ENCODE measurements at regions not wholly inside any gene's neighbourhood (a gene's known extent, or its start where the extent isn't known, plus 50 kb on each side); places are given as distances from the start of the nearest gene placed in this dataset.

DNA sequence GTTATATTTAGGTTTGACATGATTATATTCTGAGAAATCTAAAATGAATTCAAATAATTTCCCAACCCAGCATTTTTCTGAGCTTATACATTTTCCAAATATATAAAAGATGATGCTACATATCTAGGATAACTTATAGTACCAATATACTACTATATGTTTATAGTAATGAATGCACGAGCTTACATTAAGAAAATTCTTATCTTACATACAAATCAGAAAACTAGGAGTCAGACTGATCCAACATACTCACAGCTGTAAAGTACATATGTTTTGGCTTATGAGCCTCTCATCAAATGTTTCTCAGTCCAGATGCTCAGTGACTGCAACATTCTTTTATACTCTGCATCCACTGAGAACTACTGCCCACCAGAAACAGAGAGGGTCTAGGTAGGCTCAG is 491.3 kb upstream of the KLF12 start:
- Histone ChIP-seq H3K9me1 (ENCODE audit: control insufficient read depth, extremely low read depth, insufficient read depth, low read length) (no peaks in the 10 kb centered on the region), H3K4me2 (ENCODE audit: control insufficient read depth, extremely low read depth, insufficient read depth, low read depth, low read length) (no peak overlapping the region), H4K20me1 (ENCODE audit: control insufficient read depth, extremely low read depth, insufficient read depth, low read length) (no peaks in the 10 kb centered on the region), H3K79me2 (ENCODE audit: control insufficient read depth, insufficient read depth, low read length) (no peaks in the 10 kb centered on the region), H3K9me3 (ENCODE audit: control insufficient read depth, low read depth, low read length) (no peaks in the 10 kb centered on the region), H3K36me3 (ENCODE audit: control insufficient read depth in 2 of 2, extremely low read depth in 1 of 2, insufficient read depth in 2 of 2, low read length in 2 of 2) (no peaks in the 10 kb centered on the region), H2AFZ (ENCODE audit: control insufficient read depth, low read length) (no peak overlapping the region), H3K9ac (ENCODE audit: control insufficient read depth, extremely low read depth, insufficient read depth, low read length) (no peak overlapping the region), H3K27me3 (ENCODE audit: control insufficient read depth, extremely low read depth, insufficient read depth, low read length) (no peaks in the 10 kb centered on the region), H3K4me1 (ENCODE audit: control insufficient read depth, extremely low read depth, insufficient read depth, low read length) (no peaks in the 10 kb centered on the region), H3K27ac (ENCODE audit: control insufficient read depth, insufficient read depth, low read length) (no peak overlapping the region), H3K4me3 (ENCODE audit: control insufficient read depth in 2 of 3, extremely low read depth in 1 of 3, insufficient read depth in 2 of 3, low read depth in 1 of 3, low read length in 3 of 3) (no peak overlapping the region)
- dilution Hi-C loops (cut with MboI; ENCODE audit: extremely low pct_ligation_motif_present, low sequenced_read_pairs) = no loop called here
- DNase-seq (ENCODE audit: low read depth, low spot score) = no peak
- no peak for FAIRE-seq
- TF ChIP-seq CTCF (optimal IDR thresholded peaks at IDR 0.05 in 1 of 3, IDR thresholded peaks at IDR 0.05 in 1 of 3, conservative IDR thresholded peaks at IDR 0.05 in 1 of 3; ENCODE audit: extremely low read depth in 1 of 3, insufficient read depth in 2 of 3, low read length in 3 of 3) (no peak), EZH2 (IDR thresholded peaks at IDR 0.05; ENCODE audit: low read length) (no peak)

- Histone ChIP-seq H3K9me3 (ENCODE audit: control insufficient read depth, low read depth, low read length) (no peaks in the 10 kb centered on the region), H2AFZ (ENCODE audit: control insufficient read depth, low read length) (no peak overlapping the region), H3K9me1 (ENCODE audit: control insufficient read depth, extremely low read depth, insufficient read depth, low read length) (no peaks in the 10 kb centered on the region), H3K4me1 (ENCODE audit: control insufficient read depth, extremely low read depth, insufficient read depth, low read length) (no peaks in the 10 kb centered on the region), H3K9ac (ENCODE audit: control insufficient read depth, extremely low read depth, insufficient read depth, low read length) (no peak overlapping the region), H3K27ac (ENCODE audit: control insufficient read depth, insufficient read depth, low read length) (no peak overlapping the region), H4K20me1 (ENCODE audit: control insufficient read depth, extremely low read depth, insufficient read depth, low read length) (no peaks in the 10 kb centered on the region), H3K4me3 (ENCODE audit: control insufficient read depth in 2 of 3, extremely low read depth in 1 of 3, insufficient read depth in 2 of 3, low read depth in 1 of 3, low read length in 3 of 3) (no peak overlapping the region), H3K27me3 (ENCODE audit: control insufficient read depth, extremely low read depth, insufficient read depth, low read length) (no peaks in the 10 kb centered on the region), H3K36me3 (ENCODE audit: control insufficient read depth in 2 of 2, extremely low read depth in 1 of 2, insufficient read depth in 2 of 2, low read length in 2 of 2) (no peaks in the 10 kb centered on the region), H3K4me2 (ENCODE audit: control insufficient read depth, extremely low read depth, insufficient read depth, low read depth, low read length) (no peak overlapping the region), H3K79me2 (ENCODE audit: control insufficient read depth, insufficient read depth, low read length) (no peaks in the 10 kb centered on the region)
- FAIRE-seq (no peak), DNase-seq (ENCODE audit: low read depth, low spot score) (no peak)
- dilution Hi-C loops (cut with MboI; ENCODE audit: extremely low pct_ligation_motif_present, low sequenced_read_pairs) = no loop called here
- TF ChIP-seq CTCF (optimal IDR thresholded peaks at IDR 0.05 in 1 of 3, IDR thresholded peaks at IDR 0.05 in 1 of 3, conservative IDR thresholded peaks at IDR 0.05 in 1 of 3; ENCODE audit: extremely low read depth in 1 of 3, insufficient read depth in 2 of 3, low read length in 3 of 3) (no peak), EZH2 (IDR thresholded peaks at IDR 0.05; ENCODE audit: low read length) (no peak)
Measured at GRCh38 chr13:74623761-74624160, 489.6 kb upstream of the KLF12 start.
